Ascending aorta (tissue), 2 donors: ENCODE measurements at regions not wholly inside any gene's neighbourhood (a gene's known extent, or its start where the extent isn't known, plus 50 kb on each side); places are given as distances from the start of the nearest gene placed in this dataset.

Experiments
- DNase-seq, 2 donors: peaks; one replicate each; pipeline ENCODE4 v3.0.0-alpha.2; 2019; ENCODE audit warnings: low spot score in 2 of 2
- H3K27ac ChIP-seq, 2 donors: fragments of 200-600 bp; sonication (generic); one replicate each; pipeline ENCODE4 v1.5.1; 2016 to 2017; ENCODE audit warnings: mild to moderate bottlenecking in 1 of 2
- H3K27me3 ChIP-seq: fragments of 200-600 bp; sonication (generic); one replicate; pipeline ENCODE4 v1.5.1; 2017
- H3K36me3 ChIP-seq, 2 donors: fragments of 200-600 bp; sonication (generic); one replicate each; pipeline ENCODE4 v1.5.1; 2016
- H3K4me1 ChIP-seq, 2 donors: fragments of 200-600 bp; sonication (generic); one replicate each; pipeline ENCODE4 v1.5.1; 2016 to 2017; ENCODE audit warnings: mild to moderate bottlenecking in 1 of 2
- H3K4me3 ChIP-seq, 2 donors: fragments of 200-600 bp; sonication (generic); one replicate each; pipeline ENCODE4 v1.5.1; 2016 to 2017; ENCODE audit warnings: mild to moderate bottlenecking in 1 of 2
- H3K9me3 ChIP-seq, 2 donors: fragments of 200-600 bp; sonication (generic); one replicate each; pipeline ENCODE4 v1.5.1; 2016
- CTCF ChIP-seq, 3 experiments: fragments of 200-600 bp in 2 of 3; fragments of 450-650 bp in 1 of 3; sonication (generic) in 2 of 3; IDR thresholded peaks; one replicate each; pipeline ENCODE4 v1.5.1; 2016 to 2019; ENCODE audit warnings: antibody characterized with exemption in 3 of 3, mild to moderate bottlenecking in 1 of 3, moderate library complexity in 1 of 3
- intact Hi-C: fragments of 100-400 bp; cut with DNase I; formaldehyde crosslinking; loops from one replicate; pipeline ENCODE4 v1.15.1; 2023

GRCh38 chr1:218568962-218569550 is 223.9 kb downstream of the TGFB2 start:
- H3K36me3 ChIP-seq = no peaks in the 10 kb centered on the region
- no peaks in the 10 kb centered on the region for H3K9me3 ChIP-seq
- H3K27ac ChIP-seq = no peak overlapping the region
- H3K27me3 ChIP-seq = no peaks in the 10 kb centered on the region
- H3K4me1 ChIP-seq = no peaks in the 10 kb centered on the region
- intact Hi-C loops = no loop called here
- no peak for DNase-seq
- no peak overlapping the region for H3K4me3 ChIP-seq
- TF ChIP-seq CTCF (IDR thresholded peaks at IDR 0.05) = no peak

- Histone ChIP-seq H3K9me3 (no peaks in the 10 kb centered on the region), H3K27ac (no peak overlapping the region), H3K4me1 (no peaks in the 10 kb centered on the region), H3K36me3 (no peaks in the 10 kb centered on the region), H3K27me3 (no peaks in the 10 kb centered on the region), H3K4me3 (no peak overlapping the region)
- intact Hi-C loops = no loop called here
- no peak for DNase-seq
- TF ChIP-seq CTCF (IDR thresholded peaks at IDR 0.05) = no peak
Observed at GRCh38 chr1:218570456-218570855, 225.3 kb downstream of the TGFB2 start.

GRCh38 chr1:218571491-218571890 is 226.4 kb downstream of the TGFB2 start:
- TF ChIP-seq CTCF (IDR thresholded peaks at IDR 0.05) = no peak
- Histone ChIP-seq H3K4me1 (no peaks in the 10 kb centered on the region), H3K9me3 (no peaks in the 10 kb centered on the region), H3K4me3 (no peak overlapping the region), H3K36me3 (no peaks in the 10 kb centered on the region), H3K27me3 (no peaks in the 10 kb centered on the region), H3K27ac (no peak overlapping the region)
- no peak for DNase-seq
- intact Hi-C loops = no loop called here

GRCh38 chr1:218572050-218572449 is 226.9 kb downstream of the TGFB2 start:
- no peak for DNase-seq
- Histone ChIP-seq H3K36me3 (no peaks in the 10 kb centered on the region), H3K4me3 (no peak overlapping the region), H3K9me3 (no peaks in the 10 kb centered on the region), H3K27me3 (no peaks in the 10 kb centered on the region), H3K27ac (no peak overlapping the region), H3K4me1 (no peaks in the 10 kb centered on the region)
- no peak for TF ChIP-seq CTCF (IDR thresholded peaks at IDR 0.05)
- intact Hi-C loops = no loop called here

- no peaks in the 10 kb centered on the region for H3K4me1 ChIP-seq
- H3K9me3 ChIP-seq = no peaks in the 10 kb centered on the region
- TF ChIP-seq CTCF (IDR thresholded peaks at IDR 0.05) = no peak
- H3K27me3 ChIP-seq = no peaks in the 10 kb centered on the region
- no peak overlapping the region for H3K4me3 ChIP-seq
- intact Hi-C loops = no loop called here
- H3K27ac ChIP-seq = no peak overlapping the region
- DNase-seq = no peak
- H3K36me3 ChIP-seq = no peaks in the 10 kb centered on the region
Observed at GRCh38 chr1:218573925-218574324, 228.8 kb downstream of the TGFB2 start.

- H3K4me1 ChIP-seq = no peaks in the 10 kb centered on the region
- intact Hi-C loops = no loop called here
- H3K36me3 ChIP-seq = no peaks in the 10 kb centered on the region
- no peak overlapping the region for H3K27ac ChIP-seq
- H3K4me3 ChIP-seq = no peak overlapping the region
- H3K27me3 ChIP-seq = no peaks in the 10 kb centered on the region
- TF ChIP-seq CTCF (IDR thresholded peaks at IDR 0.05) = no peak
- DNase-seq = no peak
- no peaks in the 10 kb centered on the region for H3K9me3 ChIP-seq
Observed at GRCh38 chr1:218575079-218575478, 229.9 kb downstream of the TGFB2 start.
